ENCODE measurements at regions not wholly inside any gene's neighbourhood (a gene's known extent, or its start where the extent isn't known, plus 50 kb on each side); places are given as distances from the start of the nearest gene placed in this dataset.

DNA sequence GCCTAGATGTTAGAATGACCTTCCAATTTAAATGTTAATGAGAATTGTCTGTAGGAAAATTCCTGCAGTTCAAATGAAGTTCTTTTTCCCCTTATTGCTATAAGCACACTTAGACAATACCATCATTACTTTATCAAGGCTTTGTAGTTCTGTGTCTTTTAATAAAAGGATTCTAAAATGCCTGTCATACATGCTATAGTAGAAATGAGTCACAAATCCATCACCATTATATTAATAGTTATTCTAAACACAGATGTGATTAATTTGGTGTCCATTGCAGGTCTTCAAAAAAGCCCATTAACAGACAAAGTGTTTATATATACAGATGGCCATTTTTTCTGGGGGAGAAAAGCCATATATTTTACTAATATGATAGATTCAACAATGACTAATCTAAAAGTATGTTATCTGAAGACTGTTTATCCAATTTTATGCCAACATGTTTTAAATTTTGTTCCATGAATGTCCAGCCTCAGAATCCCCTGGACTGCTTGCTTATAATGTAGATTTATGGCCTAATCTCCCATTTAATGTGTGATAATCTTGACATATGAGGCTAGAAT is 1678.3 kb upstream of the PCDH20 start:
- no peaks in the 10 kb centered on the region for H3K79me2 ChIP-seq (ENCODE audit: insufficient read depth, low read length)
- FAIRE-seq (no peak), ATAC-seq (no peak), DNase-seq (ENCODE audit: low spot score) (no peak)
- POLR2A ChIA-PET: no interaction called here
- H3K27me3 ChIP-seq (ENCODE audit: control insufficient read depth in 1 of 2, insufficient read depth in 2 of 2, low read length in 2 of 2): no peaks in the 10 kb centered on the region
- H2AFZ ChIP-seq (ENCODE audit: low read length): no peak overlapping the region
- no peak overlapping the region for H3K4me2 ChIP-seq (ENCODE audit: low read depth, low read length)
- no TSS peak for BruUV-seq (replicated peaks)
- H4K20me1 ChIP-seq (ENCODE audit: insufficient read depth, low read length): no peaks in the 10 kb centered on the region
- no peaks in the 10 kb centered on the region for H3K4me1 ChIP-seq (ENCODE audit: insufficient read depth, low read length)
- in situ Hi-C loops (cut with HindIII; ENCODE audit: extremely low pct_ligation_motif_present, low pct_unique_long_range_greater_than_20kb) (no loop called here), intact Hi-C loops (cut with micrococcal nuclease; ENCODE audit: unreplicated experiment) (no loop called here)
- CTCF ChIA-PET (ENCODE audit: low intra/inter-chr PET ratio, low total read pairs): no interaction called here
- H3K9ac ChIP-seq (ENCODE audit: insufficient read depth, low read depth, low read length): no peak overlapping the region
- H3K27ac ChIP-seq (ENCODE audit: extremely low read length, insufficient read depth, low read length): no peak overlapping the region
- TF ChIP-seq NONO (IDR thresholded peaks at IDR 0.05) (no peak), NONO (CRISPR knock-in tag; conservative IDR thresholded peaks at IDR 0.05) (no peak), DR1 (CRISPR knock-in tag; IDR thresholded peaks at IDR 0.05) (no peak)
- no peaks in the 10 kb centered on the region for H3K36me3 ChIP-seq (replicated peaks in 1 of 2; ENCODE audit: control insufficient read depth in 1 of 2, insufficient read depth in 2 of 2, low read length in 2 of 2)
- no peak overlapping the region for H3K4me3 ChIP-seq (replicated peaks in 1 of 3; ENCODE audit: insufficient read depth in 1 of 3, low read depth in 2 of 3, low read length in 3 of 3)
- no peaks in the 10 kb centered on the region for H3K9me3 ChIP-seq (ENCODE audit: low read length)

DNA sequence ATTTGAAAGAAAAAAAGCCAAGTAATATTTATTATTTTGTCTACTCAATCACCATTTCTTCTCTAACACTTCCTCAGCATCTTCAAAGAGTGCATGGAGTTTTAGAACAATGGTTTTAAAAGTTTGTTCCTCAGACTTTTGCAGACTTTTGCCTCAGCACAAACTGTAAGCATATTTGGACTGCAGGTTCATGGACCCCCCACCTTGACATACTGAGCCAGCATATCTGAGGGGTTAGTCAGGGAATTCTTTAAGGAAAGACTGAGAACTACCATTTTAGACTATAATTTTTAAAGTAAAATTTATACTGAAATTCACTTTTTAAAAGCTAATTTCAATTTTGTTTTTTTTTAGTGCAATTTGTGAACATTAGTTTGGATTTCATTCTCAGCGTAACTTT is 1676.8 kb upstream of the PCDH20 start:
- POLR2A ChIA-PET: no interaction called here
- no peak for DNase-seq (ENCODE audit: low spot score)
- in situ Hi-C loops (cut with HindIII; ENCODE audit: extremely low pct_ligation_motif_present, low pct_unique_long_range_greater_than_20kb): no loop called here
- no peak overlapping the region for H3K9ac ChIP-seq (ENCODE audit: insufficient read depth, low read depth, low read length)
- intact Hi-C loops (cut with micrococcal nuclease; ENCODE audit: unreplicated experiment): no loop called here
- H2AFZ ChIP-seq (ENCODE audit: low read length): no peak overlapping the region
- no peaks in the 10 kb centered on the region for H3K9me3 ChIP-seq (ENCODE audit: low read length)
- H3K79me2 ChIP-seq (ENCODE audit: insufficient read depth, low read length): no peaks in the 10 kb centered on the region
- TF ChIP-seq NONO (IDR thresholded peaks at IDR 0.05) (no peak), NONO (CRISPR knock-in tag; conservative IDR thresholded peaks at IDR 0.05) (no peak), ZNF629 (CRISPR knock-in tag; conservative IDR thresholded peaks at IDR 0.05) (no peak), NFYB (CRISPR knock-in tag; IDR thresholded peaks at IDR 0.05) (no peak), GLI4 (CRISPR knock-in tag; IDR thresholded peaks at IDR 0.05; ENCODE audit: borderline replicate concordance) (no peak), EED (CRISPR knock-in tag; IDR thresholded peaks at IDR 0.05) (no peak), EHMT2 (IDR thresholded peaks at IDR 0.05; ENCODE audit: borderline replicate concordance, low read depth, low read length) (no peak), LCORL (IDR thresholded peaks at IDR 0.05) (no peak), LCORL (CRISPR knock-in tag; IDR thresholded peaks at IDR 0.05) (no peak), ZNF282 (IDR thresholded peaks at IDR 0.05; ENCODE audit: partially characterized antibody) (no peak), ZNF709 (CRISPR knock-in tag; IDR thresholded peaks at IDR 0.05) (no peak), ZNF614 (CRISPR knock-in tag; IDR thresholded peaks at IDR 0.05; ENCODE audit: borderline replicate concordance) (no peak), HNRNPK (IDR thresholded peaks at IDR 0.05; ENCODE audit: low read depth, low read length, poor library complexity, severe bottlenecking) (no peak)
- TF ChIP-seq, protein P1, sequence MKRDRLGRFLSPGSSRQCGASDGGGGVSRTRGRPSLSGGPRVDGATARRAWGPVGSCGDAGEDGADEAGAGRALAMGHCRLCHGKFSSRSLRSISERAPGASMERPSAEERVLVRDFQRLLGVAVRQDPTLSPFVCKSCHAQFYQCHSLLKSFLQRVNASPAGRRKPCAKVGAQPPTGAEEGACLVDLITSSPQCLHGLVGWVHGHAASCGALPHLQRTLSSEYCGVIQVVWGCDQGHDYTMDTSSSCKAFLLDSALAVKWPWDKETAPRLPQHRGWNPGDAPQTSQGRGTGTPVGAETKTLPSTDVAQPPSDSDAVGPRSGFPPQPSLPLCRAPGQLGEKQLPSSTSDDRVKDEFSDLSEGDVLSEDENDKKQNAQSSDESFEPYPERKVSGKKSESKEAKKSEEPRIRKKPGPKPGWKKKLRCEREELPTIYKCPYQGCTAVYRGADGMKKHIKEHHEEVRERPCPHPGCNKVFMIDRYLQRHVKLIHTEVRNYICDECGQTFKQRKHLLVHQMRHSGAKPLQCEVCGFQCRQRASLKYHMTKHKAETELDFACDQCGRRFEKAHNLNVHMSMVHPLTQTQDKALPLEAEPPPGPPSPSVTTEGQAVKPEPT (CRISPR knock-in tag; IDR thresholded peaks at IDR 0.05; ENCODE audit: low read depth): no peak
- TF ChIP-seq, protein P2, sequence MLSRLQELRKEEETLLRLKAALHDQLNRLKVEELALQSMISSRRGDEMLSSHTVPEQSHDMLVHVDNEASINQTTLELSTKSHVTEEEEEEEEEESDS (CRISPR knock-in tag; IDR thresholded peaks at IDR 0.05; ENCODE audit: borderline replicate concordance): no peak
- no peaks in the 10 kb centered on the region for H3K4me1 ChIP-seq (ENCODE audit: insufficient read depth, low read length)
- H3K27me3 ChIP-seq (ENCODE audit: control insufficient read depth in 1 of 2, insufficient read depth in 2 of 2, low read length in 2 of 2): no peaks in the 10 kb centered on the region
- H3K4me2 ChIP-seq (ENCODE audit: low read depth, low read length): no peak overlapping the region
- H3K27ac ChIP-seq (ENCODE audit: extremely low read length, insufficient read depth, low read length): no peak overlapping the region
- no peak for ATAC-seq
- H4K20me1 ChIP-seq (ENCODE audit: insufficient read depth, low read length): no peaks in the 10 kb centered on the region
- no peaks in the 10 kb centered on the region for H3K36me3 ChIP-seq (replicated peaks in 1 of 2; ENCODE audit: control insufficient read depth in 1 of 2, insufficient read depth in 2 of 2, low read length in 2 of 2)
- FAIRE-seq: no peak
- CTCF ChIA-PET (ENCODE audit: low intra/inter-chr PET ratio, low total read pairs): no interaction called here
- WGBS (ENCODE audit: low lambda C conversion rate): 89% methylated on average over 1 of the region's 1 CpG
- BruUV-seq (replicated peaks): no TSS peak
- H3K4me3 ChIP-seq (replicated peaks in 1 of 3; ENCODE audit: insufficient read depth in 1 of 3, low read depth in 2 of 3, low read length in 3 of 3): no peak overlapping the region
